OCI-LY7 (cell line): ENCODE measurements at regions not wholly inside any gene's neighbourhood (a gene's known extent, or its start where the extent isn't known, plus 50 kb on each side); places are given as distances from the start of the nearest gene placed in this dataset.

Experiments used
- CTCF ChIP-seq: fragments of 200-600 bp; sonication (generic); conservative IDR thresholded peaks from 2 replicates; pipeline ENCODE4 v1.5.1; 2014; ENCODE audit warnings: mild to moderate bottlenecking, antibody characterized with exemption, low read length, moderate library complexity, mixed read lengths
- EZH2phosphoT487 ChIP-seq: fragments of 200-600 bp; sonication (generic); IDR thresholded peaks from 2 replicates; pipeline ENCODE4 v1.6.1; 2018; ENCODE audit warnings: low read depth, borderline replicate concordance, mild to moderate bottlenecking, mixed run types, antibody characterized with exemption, low read length, moderate library complexity, mixed read lengths

- TF ChIP-seq CTCF, result no peak
- no peak for TF ChIP-seq EZH2phosphoT487
Observed at GRCh38 chr1:43067977-43068751, 103.9 kb downstream of the EBNA1BP2 start.
